ENCODE measurements at regions not wholly inside any gene's neighbourhood (a gene's known extent, or its start where the extent isn't known, plus 50 kb on each side); places are given as distances from the start of the nearest gene placed in this dataset.

GRCh38 chr2:204251998-204252376 lies 293.3 kb upstream of the PARD3B start:
- TF ChIP-seq EZH2 (optimal IDR thresholded peaks at IDR 0.05; ENCODE audit: low read depth, low read length), result no peak
- TF ChIP-seq, protein P1, sequence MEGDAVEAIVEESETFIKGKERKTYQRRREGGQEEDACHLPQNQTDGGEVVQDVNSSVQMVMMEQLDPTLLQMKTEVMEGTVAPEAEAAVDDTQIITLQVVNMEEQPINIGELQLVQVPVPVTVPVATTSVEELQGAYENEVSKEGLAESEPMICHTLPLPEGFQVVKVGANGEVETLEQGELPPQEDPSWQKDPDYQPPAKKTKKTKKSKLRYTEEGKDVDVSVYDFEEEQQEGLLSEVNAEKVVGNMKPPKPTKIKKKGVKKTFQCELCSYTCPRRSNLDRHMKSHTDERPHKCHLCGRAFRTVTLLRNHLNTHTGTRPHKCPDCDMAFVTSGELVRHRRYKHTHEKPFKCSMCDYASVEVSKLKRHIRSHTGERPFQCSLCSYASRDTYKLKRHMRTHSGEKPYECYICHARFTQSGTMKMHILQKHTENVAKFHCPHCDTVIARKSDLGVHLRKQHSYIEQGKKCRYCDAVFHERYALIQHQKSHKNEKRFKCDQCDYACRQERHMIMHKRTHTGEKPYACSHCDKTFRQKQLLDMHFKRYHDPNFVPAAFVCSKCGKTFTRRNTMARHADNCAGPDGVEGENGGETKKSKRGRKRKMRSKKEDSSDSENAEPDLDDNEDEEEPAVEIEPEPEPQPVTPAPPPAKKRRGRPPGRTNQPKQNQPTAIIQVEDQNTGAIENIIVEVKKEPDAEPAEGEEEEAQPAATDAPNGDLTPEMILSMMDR (IDR thresholded peaks at IDR 0.05; ENCODE audit: low read length), result no peak
- TF ChIP-seq EZH2phosphoT487 (IDR thresholded peaks at IDR 0.05; ENCODE audit: low read length), result no peak
